Thyroid gland (tissue), 4 donors: ENCODE measurements at regions not wholly inside any gene's neighbourhood (a gene's known extent, or its start where the extent isn't known, plus 50 kb on each side); places are given as distances from the start of the nearest gene placed in this dataset.

Experiments used
- DNase-seq, 2 donors: peaks; one replicate each; pipeline ENCODE4 v3.0.0-alpha.2; 2019
- H3K27ac ChIP-seq, 3 donors: fragments of 200-600 bp; sonication (generic); 1 replicate in 2 of 3; 2 replicates in 1 of 3; pipeline ENCODE4 v1.5.1; 2016 to 2019; ENCODE audit warnings: mild to moderate bottlenecking in 1 of 3, moderate library complexity in 1 of 3
- H3K27me3 ChIP-seq: fragments of 200-600 bp; sonication (generic); one replicate; pipeline ENCODE4 v1.5.1; 2019
- H3K36me3 ChIP-seq, 2 donors: fragments of 200-600 bp; sonication (generic); one replicate each; pipeline ENCODE4 v1.5.1; 2016 to 2019
- H3K4me1 ChIP-seq, 2 donors: fragments of 200-600 bp; sonication (generic); one replicate each; pipeline ENCODE4 v1.5.1; 2017 to 2019
- H3K4me3 ChIP-seq, 3 donors: fragments of 200-600 bp; sonication (generic); replicated peaks in 1 of 3; 1 replicate in 2 of 3; 2 replicates in 1 of 3; pipeline ENCODE4 v1.5.1; 2016; ENCODE audit warnings: mild to moderate bottlenecking in 1 of 3
- H3K9me3 ChIP-seq: fragments of 200-600 bp; sonication (generic); one replicate; pipeline ENCODE4 v1.5.1; 2017
- CTCF ChIP-seq, 6 experiments: fragments of 200-600 bp in 3 of 6; fragments of 450-650 bp in 3 of 6; sonication (generic) in 3 of 6; IDR thresholded peaks; one replicate each; pipeline ENCODE4 v1.5.1; 2016 to 2019; ENCODE audit warnings: antibody characterized with exemption in 6 of 6, mild to moderate bottlenecking in 2 of 6, inconsistent platforms in 1 of 6, moderate library complexity in 1 of 6
- POLR2A ChIP-seq, 2 donors: fragments of 450-650 bp; IDR thresholded peaks; one replicate each; pipeline ENCODE4 v1.6.1; 2017; ENCODE audit warnings: antibody characterized with exemption in 2 of 2, mild to moderate bottlenecking in 2 of 2, moderate library complexity in 1 of 2
- WGBS, 2 donors: methylation state at CpG; one replicate each; pipeline ENCODE4 v1.1.5; 2017; 5-methylcytosine and 5-hydroxymethylcytosine counted together
- intact Hi-C: fragments of 100-400 bp; cut with DNase I; formaldehyde crosslinking; loops from one replicate; pipeline ENCODE4 v1.15.1; 2023

DNA sequence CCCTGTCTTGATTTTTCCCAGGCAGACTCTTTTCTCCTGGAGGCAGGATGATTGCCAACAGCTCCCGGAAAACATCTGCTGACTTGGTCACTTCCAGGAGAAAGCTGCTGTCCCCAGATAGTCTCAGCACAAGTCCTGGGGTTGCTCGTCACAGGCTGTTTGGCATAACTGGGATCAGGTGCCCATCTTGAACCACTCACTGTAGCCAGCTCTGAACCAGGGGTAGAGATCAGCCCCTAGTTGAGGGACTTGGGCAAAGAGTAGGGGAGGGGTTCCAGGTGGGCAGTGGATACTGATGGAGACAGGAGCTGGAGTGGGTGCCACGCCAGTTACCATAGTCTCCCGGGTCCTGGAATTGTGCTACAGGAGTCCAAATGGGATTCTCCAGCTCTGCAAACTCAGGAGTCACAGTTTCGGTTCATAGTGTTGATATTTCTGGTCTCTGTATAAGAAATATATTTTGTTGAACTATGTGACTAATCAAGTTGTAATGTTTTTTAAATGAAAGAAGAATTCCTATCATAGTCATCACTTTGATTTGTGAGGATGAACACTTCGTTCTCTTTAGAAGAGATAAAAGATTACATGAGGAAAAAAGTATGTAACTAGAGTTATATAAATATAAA is 1154.5 kb downstream of the AACS start:
- WGBS, 2 donors = 72 to 75% methylated on average over 5 to 6 of the region's 6 CpGs

DNA sequence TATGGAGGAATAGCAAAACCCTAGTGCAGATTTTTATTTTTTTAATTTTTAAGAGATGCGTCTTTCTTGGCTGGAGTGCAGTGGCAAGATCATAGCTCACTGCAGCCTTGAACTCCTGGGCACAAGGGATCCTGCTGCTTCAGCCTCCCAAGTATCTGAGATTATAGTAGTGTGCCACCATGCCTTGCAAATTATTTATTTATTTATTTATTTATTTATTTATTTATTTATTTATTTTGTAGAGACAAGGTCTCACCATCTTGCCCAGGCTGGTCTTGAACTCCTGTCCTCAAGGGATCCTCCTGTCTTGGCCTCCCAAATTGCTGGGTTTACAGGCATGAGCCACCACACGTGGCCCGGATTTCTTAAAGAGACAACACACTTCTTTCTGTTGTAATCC is 1158.8 kb downstream of the AACS start:
- intact Hi-C loops = no loop called here
- DNase-seq = no peak
- no peak overlapping the region for H3K4me3 ChIP-seq
- 85 to 88% methylated on average over 3 of the region's 3 CpGs for WGBS, 2 donors
- H3K36me3 ChIP-seq = no peaks in the 10 kb centered on the region
- no peak overlapping the region for H3K27ac ChIP-seq
- TF ChIP-seq CTCF (IDR thresholded peaks at IDR 0.05) (no peak), POLR2A (IDR thresholded peaks at IDR 0.05) (no peak)
- no peaks in the 10 kb centered on the region for H3K9me3 ChIP-seq
- no peaks in the 10 kb centered on the region for H3K4me1 ChIP-seq
- no peaks in the 10 kb centered on the region for H3K27me3 ChIP-seq

More for the DNA sequence above, 1154.5 kb downstream of the AACS start:
- Histone ChIP-seq H3K9me3 (no peaks in the 10 kb centered on the region), H3K27ac (no peak overlapping the region), H3K4me1 (no peaks in the 10 kb centered on the region), H3K36me3 (no peaks in the 10 kb centered on the region), H3K27me3 (no peaks in the 10 kb centered on the region), H3K4me3 (no peak overlapping the region)
- intact Hi-C loops = no loop called here
- TF ChIP-seq CTCF (IDR thresholded peaks at IDR 0.05) = no peak
- TF ChIP-seq POLR2A (IDR thresholded peaks at IDR 0.05) = no peak
- DNase-seq = no peak

GRCh38 chr12:126228936-126229335 is 1163.7 kb downstream of the AACS start:
- no peaks in the 10 kb centered on the region for H3K27me3 ChIP-seq
- H3K27ac ChIP-seq = no peak overlapping the region
- TF ChIP-seq CTCF (IDR thresholded peaks at IDR 0.05) = no peak
- TF ChIP-seq POLR2A (IDR thresholded peaks at IDR 0.05) = no peak
- no peaks in the 10 kb centered on the region for H3K36me3 ChIP-seq
- 69 to 71% methylated on average over 2 of the region's 2 CpGs for WGBS, 2 donors
- H3K4me1 ChIP-seq = no peaks in the 10 kb centered on the region
- DNase-seq = no peak
- no peaks in the 10 kb centered on the region for H3K9me3 ChIP-seq
- H3K4me3 ChIP-seq = no peak overlapping the region
- intact Hi-C loops = no loop called here

GRCh38 chr12:126232711-126233110 is 1167.5 kb downstream of the AACS start:
- intact Hi-C loops = no loop called here
- DNase-seq = no peak
- H3K27me3 ChIP-seq = no peaks in the 10 kb centered on the region
- H3K27ac ChIP-seq = no peak overlapping the region
- no peak for TF ChIP-seq POLR2A (IDR thresholded peaks at IDR 0.05)
- no peaks in the 10 kb centered on the region for H3K36me3 ChIP-seq
- 66 to 81% methylated on average over 3 of the region's 3 CpGs for WGBS, 2 donors
- H3K4me3 ChIP-seq = no peak overlapping the region
- no peaks in the 10 kb centered on the region for H3K4me1 ChIP-seq
- no peaks in the 10 kb centered on the region for H3K9me3 ChIP-seq

GRCh38 chr12:126233625-126234024 is 1168.4 kb downstream of the AACS start:
- H3K27me3 ChIP-seq = no peaks in the 10 kb centered on the region
- WGBS, 2 donors = 59 to 62% methylated on average over 3 of the region's 3 CpGs
- H3K36me3 ChIP-seq = no peaks in the 10 kb centered on the region
- DNase-seq = no peak
- no peaks in the 10 kb centered on the region for H3K9me3 ChIP-seq
- intact Hi-C loops = no loop called here
- no peaks in the 10 kb centered on the region for H3K4me1 ChIP-seq
- H3K4me3 ChIP-seq = no peak overlapping the region
- H3K27ac ChIP-seq = no peak overlapping the region
- no peak for TF ChIP-seq CTCF (IDR thresholded peaks at IDR 0.05)
- no peak for TF ChIP-seq POLR2A (IDR thresholded peaks at IDR 0.05)
